Karpas-422 (cell line): ENCODE measurements at regions not wholly inside any gene's neighbourhood (a gene's known extent, or its start where the extent isn't known, plus 50 kb on each side); places are given as distances from the start of the nearest gene placed in this dataset.

Experiments
- DNase-seq: peaks from one replicate; pipeline ENCODE4 v3.0.0-alpha.2; 2015
- H2AFZ ChIP-seq: fragments of 200-600 bp; sonication (generic); 2 replicates; pipeline ENCODE4 v1.6.1; 2014; ENCODE audit warnings: antibody characterized with exemption, low read length, mixed read lengths
- H3K27ac ChIP-seq: fragments of 200-600 bp; sonication (generic); 2 replicates; pipeline ENCODE4 v1.5.1; 2014; ENCODE audit warnings: mild to moderate bottlenecking, low read length, moderate library complexity
- H3K27me3 ChIP-seq: fragments of 200-600 bp; sonication (generic); 2 replicates; pipeline ENCODE4 v1.6.1; 2014; ENCODE audit warnings: low read length, mixed read lengths
- H3K36me3 ChIP-seq: fragments of 200-600 bp; sonication (generic); 2 replicates; pipeline ENCODE4 v1.6.1; 2014; ENCODE audit warnings: low read length, mixed read lengths; ENCODE audit not compliant: insufficient read depth
- H3K4me1 ChIP-seq: fragments of 200-600 bp; sonication (generic); 2 replicates; pipeline ENCODE4 v1.6.1; 2014; ENCODE audit warnings: mild to moderate bottlenecking, low read length, mixed read lengths
- H3K4me2 ChIP-seq: fragments of 200-600 bp; sonication (generic); 2 replicates; pipeline ENCODE4 v1.6.1; 2014; ENCODE audit warnings: low read length, low read depth, mild to moderate bottlenecking; ENCODE audit not compliant: poor library complexity, severe bottlenecking
- H3K4me3 ChIP-seq: fragments of 200-600 bp; sonication (generic); 2 replicates; pipeline ENCODE4 v1.5.1; 2014; ENCODE audit warnings: mild to moderate bottlenecking, antibody characterized with exemption, low read length, mixed read lengths
- H3K79me2 ChIP-seq: fragments of 200-600 bp; sonication (generic); 2 replicates; pipeline ENCODE4 v1.6.1; 2014; ENCODE audit warnings: mild to moderate bottlenecking, low read length, mixed read lengths
- H3K9ac ChIP-seq: fragments of 200-600 bp; sonication (generic); 2 replicates; pipeline ENCODE4 v1.6.0; 2014; ENCODE audit warnings: low read length
- H3K9me2 ChIP-seq: fragments of 200-600 bp; sonication (generic), shearing (Covaris generic); replicated peaks from 2 replicates; pipeline ENCODE4 v1.6.0; 2014; ENCODE audit warnings: mild to moderate bottlenecking, low read length, moderate library complexity; ENCODE audit not compliant: insufficient read depth
- H3K9me3 ChIP-seq: fragments of 300-700, 200-600 bp; sonication (generic); 2 replicates; pipeline ENCODE4 v1.6.1; 2014; ENCODE audit warnings: low read length, mixed read lengths
- H4K20me1 ChIP-seq: fragments of 200-600 bp; sonication (generic); 2 replicates; pipeline ENCODE4 v1.6.1; 2014; ENCODE audit warnings: mild to moderate bottlenecking, antibody characterized with exemption, low read length, low read depth; ENCODE audit not compliant: insufficient read depth

GRCh38 chr5:85929713-85930112 lies 688.0 kb upstream of the COX7C start:
- Histone ChIP-seq H3K4me1 (no peaks in the 10 kb centered on the region), H3K9ac (no peak overlapping the region), H3K79me2 (no peaks in the 10 kb centered on the region), H3K9me2 (no peaks in the 10 kb centered on the region), H3K4me2 (no peak overlapping the region), H3K27me3 (no peaks in the 10 kb centered on the region), H3K4me3 (no peak overlapping the region), H3K36me3 (no peaks in the 10 kb centered on the region), H3K27ac (no peak overlapping the region), H3K9me3 (peaks cover 7% of the 10 kb centered on the region; the same call in 1 of the 2 replicates), H4K20me1 (no peaks in the 10 kb centered on the region), H2AFZ (no peak overlapping the region)
- no peak for DNase-seq

DNA sequence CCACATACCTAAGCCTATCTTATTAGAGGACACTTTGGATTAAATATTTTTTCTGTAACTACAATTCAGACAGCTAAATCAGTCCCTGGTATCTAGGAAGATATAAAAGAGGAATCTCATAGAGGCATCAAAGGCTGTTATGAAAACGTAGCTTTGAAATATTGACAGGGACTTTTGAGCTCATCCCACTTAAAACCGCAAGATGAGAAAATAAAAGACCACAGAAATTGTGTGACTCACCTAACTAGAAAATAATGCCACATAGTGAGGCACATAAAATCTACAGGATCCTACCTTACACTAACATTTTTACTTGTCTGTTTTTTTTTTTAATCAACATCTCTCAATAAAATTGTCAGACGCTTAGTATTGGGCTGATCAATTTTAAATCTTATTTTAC lies 686.5 kb upstream of the COX7C start:
- no peaks in the 10 kb centered on the region for H3K9me2 ChIP-seq
- no peak overlapping the region for H2AFZ ChIP-seq
- no peak overlapping the region for H3K4me3 ChIP-seq
- no peaks in the 10 kb centered on the region for H3K36me3 ChIP-seq
- no peak overlapping the region for H3K27ac ChIP-seq
- H4K20me1 ChIP-seq = no peaks in the 10 kb centered on the region
- no peak for DNase-seq
- peaks cover 13% of the 10 kb centered on the region; the same call in 1 of the 2 replicates for H3K9me3 ChIP-seq
- no peaks in the 10 kb centered on the region for H3K27me3 ChIP-seq
- H3K4me1 ChIP-seq = no peaks in the 10 kb centered on the region
- no peaks in the 10 kb centered on the region for H3K79me2 ChIP-seq
- no peak overlapping the region for H3K9ac ChIP-seq
- no peak overlapping the region for H3K4me2 ChIP-seq

DNA sequence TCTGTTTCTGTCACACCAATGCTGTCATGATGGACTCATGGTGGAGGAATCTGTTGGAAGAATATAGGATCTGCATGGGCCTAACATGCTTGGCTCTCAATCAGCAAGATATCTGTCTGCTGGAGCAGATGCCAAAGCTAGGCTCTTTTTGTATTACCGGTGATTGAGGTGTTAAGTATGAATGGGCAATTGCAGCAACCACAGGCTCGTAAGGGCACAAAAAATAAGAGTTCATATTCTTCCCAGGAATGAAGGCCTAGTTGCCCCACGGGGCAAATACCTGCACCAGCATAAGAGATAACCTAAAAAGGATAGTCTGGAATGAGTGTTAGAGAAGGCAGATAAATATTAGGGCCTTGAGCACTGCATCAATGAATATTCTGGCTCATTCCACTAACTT lies 679.5 kb upstream of the COX7C start:
- Histone ChIP-seq H2AFZ (no peak overlapping the region), H3K9ac (no peak overlapping the region), H4K20me1 (no peaks in the 10 kb centered on the region), H3K27ac (no peak overlapping the region), H3K9me3 (peaks cover 17% of the 10 kb centered on the region; the same call in 1 of the 2 replicates), H3K4me1 (no peaks in the 10 kb centered on the region), H3K79me2 (no peaks in the 10 kb centered on the region), H3K4me2 (no peak overlapping the region), H3K9me2 (no peaks in the 10 kb centered on the region), H3K4me3 (no peak overlapping the region), H3K27me3 (no peaks in the 10 kb centered on the region), H3K36me3 (no peaks in the 10 kb centered on the region)
- DNase-seq = no peak

GRCh38 chr5:85951707-85952210 lies 666.0 kb upstream of the COX7C start:
- Histone ChIP-seq H3K79me2 (no peaks in the 10 kb centered on the region), H3K4me2 (no peak overlapping the region), H3K4me3 (no peak overlapping the region), H3K36me3 (no peaks in the 10 kb centered on the region), H2AFZ (no peak overlapping the region), H3K9me3 (peaks cover 9% of the 10 kb centered on the region), H4K20me1 (no peaks in the 10 kb centered on the region), H3K4me1 (no peaks in the 10 kb centered on the region), H3K27me3 (no peaks in the 10 kb centered on the region), H3K27ac (no peak overlapping the region), H3K9ac (no peak overlapping the region), H3K9me2 (no peaks in the 10 kb centered on the region)
- no peak for DNase-seq

- Histone ChIP-seq H3K4me2 (no peak overlapping the region), H3K9me2 (no peaks in the 10 kb centered on the region), H3K4me1 (no peaks in the 10 kb centered on the region), H4K20me1 (no peaks in the 10 kb centered on the region), H3K27me3 (no peaks in the 10 kb centered on the region), H3K9me3 (peaks cover 10% of the 10 kb centered on the region), H3K36me3 (no peaks in the 10 kb centered on the region), H2AFZ (no peak overlapping the region), H3K27ac (no peak overlapping the region), H3K9ac (no peak overlapping the region), H3K4me3 (no peak overlapping the region), H3K79me2 (no peaks in the 10 kb centered on the region)
- DNase-seq = no peak
Measured at GRCh38 chr5:85952680-85953079, 665.1 kb upstream of the COX7C start.

DNA sequence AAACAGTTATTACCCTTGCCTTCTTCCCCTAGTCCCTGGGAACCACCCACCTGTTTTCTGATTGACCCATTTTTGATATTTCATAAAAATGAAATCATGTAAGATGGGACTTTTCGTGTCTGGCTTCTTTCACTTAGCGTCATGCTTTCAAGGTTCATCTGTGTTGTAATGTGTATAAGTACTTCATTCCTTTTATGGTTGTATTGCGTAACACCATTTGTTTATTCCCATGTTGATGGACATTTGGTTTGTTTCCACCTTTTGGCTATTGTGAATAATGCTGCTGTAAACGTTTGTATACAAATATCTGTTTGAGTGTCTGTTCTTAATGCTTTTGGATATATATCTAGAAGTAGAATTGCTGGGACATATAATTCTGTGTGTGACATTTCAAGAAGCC lies 650.1 kb upstream of the COX7C start:
- no peak overlapping the region for H3K4me2 ChIP-seq
- no peaks in the 10 kb centered on the region for H3K4me1 ChIP-seq
- no peaks in the 10 kb centered on the region for H3K27me3 ChIP-seq
- H3K9me3 ChIP-seq = peaks cover 24% of the 10 kb centered on the region
- H3K36me3 ChIP-seq = no peaks in the 10 kb centered on the region
- H2AFZ ChIP-seq = no peak overlapping the region
- no peak overlapping the region for H3K4me3 ChIP-seq
- DNase-seq = no peak
- H4K20me1 ChIP-seq = no peaks in the 10 kb centered on the region
- H3K9ac ChIP-seq = no peak overlapping the region
- no peak overlapping the region for H3K27ac ChIP-seq
- H3K79me2 ChIP-seq = no peaks in the 10 kb centered on the region
- no peaks in the 10 kb centered on the region for H3K9me2 ChIP-seq

- H4K20me1 ChIP-seq = no peaks in the 10 kb centered on the region
- no peaks in the 10 kb centered on the region for H3K79me2 ChIP-seq
- H3K9me2 ChIP-seq = no peaks in the 10 kb centered on the region
- H3K4me1 ChIP-seq = no peaks in the 10 kb centered on the region
- no peaks in the 10 kb centered on the region for H3K36me3 ChIP-seq
- H3K27me3 ChIP-seq = no peaks in the 10 kb centered on the region
- H3K9me3 ChIP-seq = peaks cover 22% of the 10 kb centered on the region
- no peak overlapping the region for H3K4me3 ChIP-seq
- no peak overlapping the region for H3K9ac ChIP-seq
- no peak overlapping the region for H3K4me2 ChIP-seq
- no peak overlapping the region for H2AFZ ChIP-seq
- no peak overlapping the region for H3K27ac ChIP-seq
- no peak for DNase-seq
Measured at GRCh38 chr5:85972539-85972938, 645.2 kb upstream of the COX7C start.

DNA sequence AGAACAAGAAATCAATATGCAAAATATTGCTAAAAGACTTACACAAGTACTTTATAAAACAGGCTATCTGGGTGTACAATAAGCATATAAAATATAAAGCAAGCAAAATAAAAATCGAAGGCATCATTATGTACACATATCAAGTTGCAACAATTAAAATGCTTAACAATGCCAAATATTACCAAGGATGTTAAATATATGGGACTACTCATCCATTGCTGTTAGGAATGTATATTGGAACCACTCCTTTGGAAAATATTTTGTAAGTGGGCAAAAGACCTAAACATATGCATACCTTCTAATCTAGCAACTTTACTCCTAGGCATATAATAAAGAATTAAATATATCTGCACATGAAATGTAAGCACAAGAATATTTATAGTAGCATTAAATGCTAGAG lies 632.6 kb upstream of the COX7C start:
- Histone ChIP-seq H3K9me3 (peaks cover 15% of the 10 kb centered on the region; the same call in 1 of the 2 replicates), H3K27me3 (no peaks in the 10 kb centered on the region), H3K9ac (no peak overlapping the region), H3K79me2 (no peaks in the 10 kb centered on the region), H3K4me1 (no peaks in the 10 kb centered on the region), H3K9me2 (no peaks in the 10 kb centered on the region), H2AFZ (no peak overlapping the region), H3K27ac (no peak overlapping the region), H3K4me3 (no peak overlapping the region), H3K36me3 (no peaks in the 10 kb centered on the region), H3K4me2 (no peak overlapping the region), H4K20me1 (no peaks in the 10 kb centered on the region)
- DNase-seq = no peak

DNA sequence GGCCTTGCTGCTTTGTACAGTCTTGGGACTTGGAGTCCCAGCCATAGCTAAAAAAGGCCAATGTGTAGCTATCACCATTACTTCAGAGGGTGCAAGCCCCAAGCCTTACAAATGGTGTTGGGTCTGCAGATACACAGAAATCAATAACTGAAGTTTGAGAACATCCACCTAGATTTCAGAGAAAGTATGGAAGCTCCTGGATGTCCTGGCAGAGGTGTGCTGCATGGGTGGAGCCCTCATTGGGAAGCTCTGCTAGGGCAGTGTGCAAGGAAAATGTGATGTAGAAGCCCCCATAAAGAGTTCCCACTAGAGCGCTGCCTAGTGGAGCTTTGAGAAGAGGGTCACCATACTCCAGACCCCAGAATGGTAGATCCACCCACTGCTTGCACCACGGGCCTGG lies 626.7 kb upstream of the COX7C start:
- no peaks in the 10 kb centered on the region for H3K4me1 ChIP-seq
- H3K9ac ChIP-seq = no peak overlapping the region
- H3K4me3 ChIP-seq = no peak overlapping the region
- H3K4me2 ChIP-seq = no peak overlapping the region
- H3K36me3 ChIP-seq = no peaks in the 10 kb centered on the region
- no peaks in the 10 kb centered on the region for H3K79me2 ChIP-seq
- no peaks in the 10 kb centered on the region for H4K20me1 ChIP-seq
- H3K27me3 ChIP-seq = no peaks in the 10 kb centered on the region
- no peaks in the 10 kb centered on the region for H3K9me2 ChIP-seq
- DNase-seq = no peak
- H3K9me3 ChIP-seq = peaks cover 15% of the 10 kb centered on the region
- H3K27ac ChIP-seq = no peak overlapping the region
- H2AFZ ChIP-seq = no peak overlapping the region
